PC-9 (cell line): ENCODE measurements at regions not wholly inside any gene's neighbourhood (a gene's known extent, or its start where the extent isn't known, plus 50 kb on each side); places are given as distances from the start of the nearest gene placed in this dataset.

Experiments used
- BruUV-seq: library from RNA; stranded (reverse); fragments of 400-500 nt; replicated peaks from 2 replicates; lab custom pipeline; 2021; lab: Mats Ljungman, UMichigan
- CTCF ChIA-PET: fragments of 300-600 bp; sonication (Branson Sonifier 250); formaldehyde crosslinking; loops from one replicate; lab custom pipeline; 2022; ENCODE audit warnings: antibody characterized with exemption; lab: Charles Lee
- POLR2A ChIA-PET: fragments of 300-600 bp; sonication (Branson Sonifier 250); formaldehyde crosslinking; loops from one replicate; lab custom pipeline; 2022; ENCODE audit warnings: antibody characterized with exemption; ENCODE audit not compliant: unreplicated experiment; lab: Charles Lee
- DNase-seq, 2 experiments: peaks; one replicate each; pipeline versions ENCODE4 v3.0.0 to v3.0.0-alpha.2; 2015 to 2022; ENCODE audit warnings: mixed read lengths in 1 of 2
- H2AFZ ChIP-seq: fragments of 200-600 bp; sonication (generic); 2 replicates; pipeline ENCODE4 v1.8.1; 2017; ENCODE audit warnings: antibody characterized with exemption
- H3F3A ChIP-seq: fragments of 200-600 bp; sonication (generic); 2 replicates; pipeline ENCODE4 v1.8.1; 2017; ENCODE audit warnings: antibody characterized with exemption, mild to moderate bottlenecking, low read depth; ENCODE audit not compliant: insufficient read depth
- H3K27ac ChIP-seq: fragments of 200-600 bp; sonication (generic); 2 replicates; pipeline ENCODE4 v1.6.1; 2016; ENCODE audit warnings: mixed run types
- H3K27me3 ChIP-seq: fragments of 200-600 bp; sonication (generic); 2 replicates; pipeline ENCODE4 v1.6.1; 2016; ENCODE audit warnings: low read depth, mixed run types; ENCODE audit not compliant: insufficient read depth
- H3K36me3 ChIP-seq: fragments of 200-600 bp; sonication (generic); 2 replicates; pipeline ENCODE4 v1.6.1; 2016; ENCODE audit warnings: low read depth, mixed run types
- H3K4me1 ChIP-seq: fragments of 200-600 bp; sonication (generic); replicated peaks from 2 replicates; pipeline ENCODE4 v1.6.1; 2016; ENCODE audit warnings: mixed run types; ENCODE audit not compliant: insufficient read depth
- H3K4me2 ChIP-seq: fragments of 200-600 bp; sonication (generic); 2 replicates; pipeline ENCODE4 v1.6.1; 2017; ENCODE audit warnings: mixed run types
- H3K4me3 ChIP-seq: fragments of 200-600 bp; sonication (generic); 2 replicates; pipeline ENCODE4 v1.6.1; 2016; ENCODE audit warnings: mixed run types
- H3K79me2 ChIP-seq: fragments of 200-600 bp; sonication (generic); 2 replicates; pipeline ENCODE4 v1.6.1; 2017; ENCODE audit warnings: low read depth, mixed run types
- H3K9me2 ChIP-seq: fragments of 200-600 bp; sonication (generic); 2 replicates; pipeline ENCODE4 v1.8.1; 2017; ENCODE audit warnings: mild to moderate bottlenecking; ENCODE audit not compliant: insufficient read depth
- H3K9me3 ChIP-seq: fragments of 200-600 bp; sonication (generic); 2 replicates; pipeline ENCODE4 v1.8.1; 2016; ENCODE audit warnings: low read depth; ENCODE audit not compliant: insufficient read depth
- H4K20me1 ChIP-seq: fragments of 200-600 bp; sonication (generic); 2 replicates; pipeline ENCODE4 v1.8.1; 2017; ENCODE audit not compliant: insufficient read depth
- CTCF ChIP-seq: fragments of 200-600 bp; sonication (generic); conservative IDR thresholded peaks from 2 replicates; pipeline ENCODE4 v1.6.1; 2017; ENCODE audit warnings: mixed run types, antibody characterized with exemption, mild to moderate bottlenecking, moderate library complexity
- EZH2 ChIP-seq: fragments of 200-600 bp; sonication (generic); IDR thresholded peaks from 2 replicates; pipeline ENCODE4 v1.8.0; 2017; ENCODE audit warnings: antibody characterized with exemption, low read depth
- intact Hi-C: fragments of 100-400 bp; cut with micrococcal nuclease; formaldehyde crosslinking; loops from one replicate; pipeline ENCODE4 v1.10.0; 2022; ENCODE audit not compliant: unreplicated experiment

DNA sequence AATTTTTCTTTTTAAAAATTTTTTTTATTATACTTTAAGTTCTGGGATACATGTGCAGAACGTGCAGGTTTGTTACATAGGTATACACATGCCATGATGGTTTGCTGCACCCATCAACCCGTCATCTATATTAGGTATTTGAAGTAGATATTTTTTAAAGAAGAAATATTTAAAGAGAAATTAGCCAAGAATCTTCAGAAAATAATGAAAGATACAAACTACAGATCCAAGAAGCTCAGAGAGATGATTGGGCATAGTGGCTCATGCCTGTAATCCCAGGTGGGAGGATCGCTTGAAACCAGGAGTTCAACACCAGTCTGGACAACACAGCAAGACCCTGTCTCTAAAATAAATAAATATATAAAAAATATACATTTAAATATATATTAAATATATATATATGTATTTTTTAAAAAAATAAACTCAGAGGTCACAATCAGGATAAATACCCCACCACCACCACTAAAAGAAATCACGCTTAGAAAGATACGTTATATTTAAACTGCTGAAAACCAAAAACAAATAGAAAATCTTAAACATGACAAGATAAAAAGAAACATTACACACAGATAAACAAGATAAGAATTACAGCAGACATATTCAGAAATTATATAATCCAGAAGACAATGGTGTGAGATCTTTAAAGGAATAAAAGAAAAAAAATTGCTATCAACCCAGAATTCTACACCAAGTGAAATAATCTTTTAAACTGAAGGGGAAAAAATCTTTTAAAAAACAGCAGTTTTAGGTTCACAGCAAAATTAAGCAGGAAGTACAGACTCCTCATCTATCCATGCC, 57.5 kb downstream of the CSF2 start:
- no peaks in the 10 kb centered on the region for H3K4me1 ChIP-seq
- CTCF ChIA-PET: no interaction called here

DNA sequence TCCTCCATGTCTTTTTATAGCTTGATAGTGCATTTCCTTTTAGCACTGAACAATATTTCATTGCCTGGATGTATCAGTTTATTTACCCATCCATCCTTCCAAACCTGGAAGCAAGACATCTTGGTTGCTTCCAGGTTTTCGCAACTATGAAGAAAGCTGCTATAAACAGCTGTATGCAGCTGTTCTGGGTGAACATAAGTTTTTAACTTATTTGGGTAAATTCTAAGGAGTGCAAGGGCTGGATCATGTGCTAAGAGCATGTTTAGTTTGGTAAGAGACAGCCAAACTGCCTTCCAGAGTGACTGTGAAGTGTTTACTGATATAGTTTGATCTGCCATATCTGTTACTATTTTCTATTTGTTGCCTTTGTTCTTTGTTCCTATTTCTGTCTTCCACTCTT, 58.5 kb downstream of the CSF2 start:
- ChIA-PET CTCF (no interaction called here), POLR2A (no interaction called here)
- H3K36me3 ChIP-seq: no peaks in the 10 kb centered on the region
- TF ChIP-seq EZH2: no peak
- no peak for TF ChIP-seq CTCF
- H3K79me2 ChIP-seq: no peaks in the 10 kb centered on the region
- H3K9me2 ChIP-seq: no peaks in the 10 kb centered on the region
- no peaks in the 10 kb centered on the region for H3K27me3 ChIP-seq
- no peak overlapping the region for H3K4me2 ChIP-seq
- no peaks in the 10 kb centered on the region; the same call in 1 of the 2 replicates for H3K9me3 ChIP-seq
- no TSS peak for BruUV-seq
- intact Hi-C loops: no loop called here
- no peaks in the 10 kb centered on the region for H4K20me1 ChIP-seq
- H2AFZ ChIP-seq: no peak overlapping the region
- no peaks in the 10 kb centered on the region for H3K4me1 ChIP-seq
- no peak overlapping the region for H3K4me3 ChIP-seq
- no peaks in the 10 kb centered on the region; the same call in 1 of the 2 replicates for H3F3A ChIP-seq
- no peak overlapping the region for H3K27ac ChIP-seq
- DNase-seq: no peak

More for the DNA sequence above, 57.5 kb downstream of the CSF2 start:
- Histone ChIP-seq H3K36me3 (no peaks in the 10 kb centered on the region), H3K27ac (no peak overlapping the region), H3K79me2 (no peaks in the 10 kb centered on the region), H3K9me3 (no peaks in the 10 kb centered on the region; the same call in 1 of the 2 replicates), H3K27me3 (no peaks in the 10 kb centered on the region), H4K20me1 (no peaks in the 10 kb centered on the region), H2AFZ (no peak overlapping the region), H3K4me2 (no peak overlapping the region), H3K9me2 (no peaks in the 10 kb centered on the region), H3K4me3 (no peak overlapping the region), H3F3A (no peaks in the 10 kb centered on the region; the same call in 1 of the 2 replicates)
- intact Hi-C loops: no loop called here
- no TSS peak for BruUV-seq
- no peak for DNase-seq
- POLR2A ChIA-PET: no interaction called here
- TF ChIP-seq EZH2: no peak
- TF ChIP-seq CTCF: no peak

GRCh38 chr5:132134384-132134783, 60.8 kb downstream of the CSF2 start:
- POLR2A ChIA-PET: no interaction called here
- no peak overlapping the region for H3K27ac ChIP-seq
- intact Hi-C loops: loop anchor here (1.0 kb wide), 1 partner anchor 69 kb away; no protein-coding TSS in a partner anchor

More at GRCh38 chr5:132134384-132134783, 60.8 kb downstream of the CSF2 start:
- no peak overlapping the region; the same call in 1 of the 2 replicates for H2AFZ ChIP-seq
- no peak overlapping the region for H3K4me3 ChIP-seq
- H3K4me2 ChIP-seq: no peak overlapping the region
- no peaks in the 10 kb centered on the region for H3K36me3 ChIP-seq
- TF ChIP-seq CTCF (peak; percentile 58), EZH2 (no peak)
- H4K20me1 ChIP-seq: no peaks in the 10 kb centered on the region
- no peaks in the 10 kb centered on the region; the same call in 1 of the 2 replicates for H3F3A ChIP-seq
- H3K9me3 ChIP-seq: no peaks in the 10 kb centered on the region; the same call in 1 of the 2 replicates
- H3K79me2 ChIP-seq: no peaks in the 10 kb centered on the region
- CTCF ChIA-PET: interaction anchor here (0.6 to 0.7 kb wide), 4 partner anchors 62 to 571 kb away, joined by 3 to 12 read pairs (median 6); no protein-coding TSS in a partner anchor
- no TSS peak for BruUV-seq
- H3K9me2 ChIP-seq: no peaks in the 10 kb centered on the region; the same call in 1 of the 2 replicates
- H3K27me3 ChIP-seq: no peaks in the 10 kb centered on the region
- peak in 1 of 2 experiments; percentile 41 for DNase-seq
- no peaks in the 10 kb centered on the region for H3K4me1 ChIP-seq
